ENCODE measurements at regions not wholly inside any gene's neighbourhood (a gene's known extent, or its start where the extent isn't known, plus 50 kb on each side); places are given as distances from the start of the nearest gene placed in this dataset.

- DNase-seq (ENCODE audit: insufficient read length), result no peak
- no peak for TF ChIP-seq POLR2AphosphoS5 (IDR thresholded peaks at IDR 0.05; ENCODE audit: low read depth, low read length)
- TF ChIP-seq POLR2A (IDR thresholded peaks at IDR 0.05; ENCODE audit: low read depth, low read length), result no peak
- TF ChIP-seq TAF1 (IDR thresholded peaks at IDR 0.05; ENCODE audit: borderline replicate concordance, low read depth, low read length), result no peak
- peak; percentile 51 for FAIRE-seq
Observed at GRCh38 chr21:35325953-35326352, 276.9 kb upstream of the RUNX1 start.

- TF ChIP-seq TAF1 (IDR thresholded peaks at IDR 0.05; ENCODE audit: borderline replicate concordance, low read depth, low read length), result no peak
- TF ChIP-seq POLR2A (IDR thresholded peaks at IDR 0.05; ENCODE audit: low read depth, low read length), result no peak
- no peak for TF ChIP-seq POLR2AphosphoS5 (IDR thresholded peaks at IDR 0.05; ENCODE audit: low read depth, low read length)
- no peak for DNase-seq (ENCODE audit: insufficient read length)
- FAIRE-seq, result no peak
Observed at GRCh38 chr21:35324372-35325220, 275.5 kb upstream of the RUNX1 start.

GRCh38 chr21:35323947-35324346 is 274.8 kb upstream of the RUNX1 start:
- DNase-seq (ENCODE audit: insufficient read length) (no peak), FAIRE-seq (no peak)
- TF ChIP-seq POLR2A (IDR thresholded peaks at IDR 0.05; ENCODE audit: low read depth, low read length) (no peak), TAF1 (IDR thresholded peaks at IDR 0.05; ENCODE audit: borderline replicate concordance, low read depth, low read length) (no peak), POLR2AphosphoS5 (IDR thresholded peaks at IDR 0.05; ENCODE audit: low read depth, low read length) (no peak)

GRCh38 chr21:35321322-35322200 is 272.5 kb upstream of the RUNX1 start:
- no peak for TF ChIP-seq POLR2A (IDR thresholded peaks at IDR 0.05; ENCODE audit: low read depth, low read length)
- TF ChIP-seq POLR2AphosphoS5 (IDR thresholded peaks at IDR 0.05; ENCODE audit: low read depth, low read length), result no peak
- no peak for TF ChIP-seq TAF1 (IDR thresholded peaks at IDR 0.05; ENCODE audit: borderline replicate concordance, low read depth, low read length)
- FAIRE-seq (no peak), DNase-seq (ENCODE audit: insufficient read length) (no peak)

GRCh38 chr21:35319684-35320283 is 270.7 kb upstream of the RUNX1 start:
- no peak for FAIRE-seq
- TF ChIP-seq TAF1 (IDR thresholded peaks at IDR 0.05; ENCODE audit: borderline replicate concordance, low read depth, low read length) (no peak), POLR2A (IDR thresholded peaks at IDR 0.05; ENCODE audit: low read depth, low read length) (no peak), POLR2AphosphoS5 (IDR thresholded peaks at IDR 0.05; ENCODE audit: low read depth, low read length) (no peak)
- DNase-seq (ENCODE audit: insufficient read length), result no peak

- TF ChIP-seq POLR2A (IDR thresholded peaks at IDR 0.05; ENCODE audit: low read depth, low read length) (no peak), POLR2AphosphoS5 (IDR thresholded peaks at IDR 0.05; ENCODE audit: low read depth, low read length) (no peak), TAF1 (IDR thresholded peaks at IDR 0.05; ENCODE audit: borderline replicate concordance, low read depth, low read length) (no peak)
- DNase-seq (ENCODE audit: insufficient read length) (no peak), FAIRE-seq (no peak)
Observed at GRCh38 chr21:35316933-35317332, 267.8 kb upstream of the RUNX1 start.

- TF ChIP-seq POLR2A (IDR thresholded peaks at IDR 0.05; ENCODE audit: low read depth, low read length) (no peak), TAF1 (IDR thresholded peaks at IDR 0.05; ENCODE audit: borderline replicate concordance, low read depth, low read length) (no peak), POLR2AphosphoS5 (IDR thresholded peaks at IDR 0.05; ENCODE audit: low read depth, low read length) (no peak)
- no peak for FAIRE-seq
Observed at GRCh38 chr21:35316456-35316855, 267.4 kb upstream of the RUNX1 start.

GRCh38 chr21:35314857-35315582 is 265.9 kb upstream of the RUNX1 start:
- TF ChIP-seq TAF1 (IDR thresholded peaks at IDR 0.05; ENCODE audit: borderline replicate concordance, low read depth, low read length), result no peak
- no peak for TF ChIP-seq POLR2A (IDR thresholded peaks at IDR 0.05; ENCODE audit: low read depth, low read length)
- FAIRE-seq, result no peak
- DNase-seq (ENCODE audit: insufficient read length), result no peak

More at GRCh38 chr21:35316456-35316855, 267.4 kb upstream of the RUNX1 start:
- DNase-seq (ENCODE audit: insufficient read length), result no peak

GRCh38 chr21:35311985-35312384 is 262.9 kb upstream of the RUNX1 start:
- FAIRE-seq (no peak), DNase-seq (ENCODE audit: insufficient read length) (no peak)
- no peak for TF ChIP-seq POLR2AphosphoS5 (IDR thresholded peaks at IDR 0.05; ENCODE audit: low read depth, low read length)
- no peak for TF ChIP-seq TAF1 (IDR thresholded peaks at IDR 0.05; ENCODE audit: borderline replicate concordance, low read depth, low read length)

GRCh38 chr21:35309316-35309715 is 260.2 kb upstream of the RUNX1 start:
- no peak for FAIRE-seq
- TF ChIP-seq TAF1 (IDR thresholded peaks at IDR 0.05; ENCODE audit: borderline replicate concordance, low read depth, low read length), result no peak
- no peak for DNase-seq (ENCODE audit: insufficient read length)

GRCh38 chr21:35303085-35303484 is 254.0 kb upstream of the RUNX1 start:
- no peak for TF ChIP-seq TAF1 (IDR thresholded peaks at IDR 0.05; ENCODE audit: borderline replicate concordance, low read depth, low read length)
- no peak for TF ChIP-seq POLR2AphosphoS5 (IDR thresholded peaks at IDR 0.05; ENCODE audit: low read depth, low read length)
- no peak for TF ChIP-seq POLR2A (IDR thresholded peaks at IDR 0.05; ENCODE audit: low read depth, low read length)
- no peak for FAIRE-seq
- DNase-seq (ENCODE audit: insufficient read length), result no peak

All from GM12892 (cell line).